Aorta (tissue), 5 donors: ENCODE measurements at regions not wholly inside any gene's neighbourhood (a gene's known extent, or its start where the extent isn't known, plus 50 kb on each side); places are given as distances from the start of the nearest gene placed in this dataset.

Experiments
- ATAC-seq: fragments of 200-7000 bp; cut with Tn5 transposase; one replicate; pipeline ENCODE4 v1.9.1; 2022; ENCODE audit warnings: moderate library complexity; ENCODE audit not compliant: low FRiP score
- DNase-seq, 2 donors: peaks; one replicate each; pipeline ENCODE4 v3.0.0-alpha.2; 2020
- H3K27ac ChIP-seq, 2 donors: one replicate each; pipeline ENCODE4 v1.5.1; 2013; ENCODE audit warnings: low read length in 2 of 2, mild to moderate bottlenecking in 2 of 2, moderate library complexity in 2 of 2, control low read depth in 1 of 2, inconsistent platforms in 1 of 2, low read depth in 1 of 2
- H3K27me3 ChIP-seq, 2 donors: one replicate each; pipeline ENCODE4 v1.6.1; 2013; ENCODE audit warnings: control low read depth in 1 of 2, low read length in 1 of 2, mild to moderate bottlenecking in 1 of 2, moderate library complexity in 1 of 2; ENCODE audit not compliant: insufficient read depth in 2 of 2, control insufficient read depth in 1 of 2
- H3K36me3 ChIP-seq, 2 donors: one replicate each; pipeline ENCODE4 v1.6.1; 2013; ENCODE audit warnings: control low read depth in 1 of 2, low read length in 1 of 2, mild to moderate bottlenecking in 1 of 2; ENCODE audit not compliant: insufficient read depth in 2 of 2, control insufficient read depth in 1 of 2
- H3K4me1 ChIP-seq, 2 donors: one replicate each; pipeline ENCODE4 v1.6.1; 2013; ENCODE audit warnings: low read length in 2 of 2, control low read depth in 1 of 2, mild to moderate bottlenecking in 1 of 2, moderate library complexity in 1 of 2; ENCODE audit not compliant: insufficient read depth in 2 of 2, control insufficient read depth in 1 of 2
- H3K4me3 ChIP-seq, 2 donors: one replicate each; pipeline ENCODE4 v1.5.1; 2013; ENCODE audit warnings: low read length in 2 of 2, control low read depth in 1 of 2, mild to moderate bottlenecking in 1 of 2
- H3K9me3 ChIP-seq: one replicate; pipeline ENCODE4 v1.6.1; 2013; ENCODE audit warnings: mild to moderate bottlenecking, low read length; ENCODE audit not compliant: control insufficient read depth
- WGBS, 2 donors: extraction: QIAGEN DNeasy Blood & Tissue Kit; methylation state at CpG; one replicate each; pipeline ENCODE4 v1.1.7; 2013; 5-methylcytosine and 5-hydroxymethylcytosine counted together
- intact Hi-C, 2 donors: fragments of 100-400 bp; cut with DNase I; formaldehyde crosslinking; loops; one replicate each; pipeline versions ENCODE4 v1.14.2 to v1.15.0; 2022
- donor health status: healthy with polysubstance abuse.
- donor health status: Bipolar disorder and iron deficiency.
- donor health status: DM: no; HTN: no; CAD: no.
- donor health status: DM: no; HTN: no; CAD: no.
- donor health status: DM: yes; HTN: yes; CAD: no.

DNA sequence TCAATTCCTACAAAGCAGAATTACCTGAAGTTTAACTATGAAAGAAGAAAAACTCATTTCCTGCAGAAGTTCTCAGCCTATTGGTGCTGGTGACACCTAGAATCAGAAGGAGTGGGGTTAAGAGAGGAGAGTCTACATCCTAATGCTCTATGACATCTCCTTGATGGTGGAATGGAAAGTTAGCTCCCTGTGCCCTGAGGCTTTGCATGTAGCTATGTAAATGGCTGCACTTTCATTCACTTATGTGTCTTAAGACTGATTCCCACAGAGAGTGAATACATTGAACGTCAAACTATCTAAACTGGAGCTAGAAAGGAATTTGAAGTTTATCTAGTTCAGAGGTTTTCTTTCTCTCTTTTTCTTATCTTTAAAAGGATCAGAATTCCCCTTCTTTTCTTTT, 52.1 kb upstream of the ADRB2 start:
- 59 to 63% methylated on average over 1 of the region's 1 CpG for WGBS, 2 donors
- H3K36me3 ChIP-seq = no peaks in the 10 kb centered on the region
- H3K27ac ChIP-seq = no peak overlapping the region
- H3K4me3 ChIP-seq = no peak overlapping the region
- intact Hi-C loops = no loop called here
- no peak for ATAC-seq
- no peaks in the 10 kb centered on the region for H3K27me3 ChIP-seq
- DNase-seq = no peak
- no peaks in the 10 kb centered on the region for H3K4me1 ChIP-seq
- no peaks in the 10 kb centered on the region for H3K9me3 ChIP-seq

DNA sequence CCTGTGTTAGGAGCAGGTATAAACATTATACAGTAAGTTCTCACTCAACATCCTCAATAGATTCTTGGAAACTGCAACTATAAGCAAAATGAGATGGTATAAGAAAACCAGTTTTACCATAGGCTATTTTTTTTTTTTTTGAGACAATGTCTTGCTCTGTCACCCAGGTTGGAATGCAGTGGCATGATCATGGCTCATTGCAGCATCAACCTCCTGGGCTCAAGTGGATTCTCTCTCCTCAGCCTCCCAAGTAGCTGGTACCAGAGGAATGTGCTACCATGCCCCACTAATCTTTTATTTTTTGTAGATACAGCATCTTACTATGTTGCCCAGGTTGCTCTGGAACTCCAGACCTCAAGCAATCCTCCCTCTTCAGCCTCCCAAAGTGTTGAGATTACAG, 50.1 kb upstream of the ADRB2 start:
- ATAC-seq (no peak), DNase-seq (no peak)
- Histone ChIP-seq H3K27ac (no peak overlapping the region), H3K27me3 (no peaks in the 10 kb centered on the region), H3K9me3 (no peaks in the 10 kb centered on the region), H3K36me3 (no peaks in the 10 kb centered on the region), H3K4me1 (no peaks in the 10 kb centered on the region), H3K4me3 (no peak overlapping the region)
- intact Hi-C loops = no loop called here
